Prostate gland (tissue), 2 donors: ENCODE measurements at regions not wholly inside any gene's neighbourhood (a gene's known extent, or its start where the extent isn't known, plus 50 kb on each side); places are given as distances from the start of the nearest gene placed in this dataset.

ENCODE experiments used
- DNase-seq: peaks from one replicate; pipeline ENCODE4 v3.0.0-alpha.2; 2019; ENCODE audit warnings: low spot score
- H3K27ac ChIP-seq, 2 donors: fragments of 200-600 bp; sonication (generic); 2 replicates each; pipeline ENCODE4 v1.5.1; 2017 to 2019
- H3K27me3 ChIP-seq: fragments of 200-600 bp; sonication (generic); replicated peaks from 2 replicates; pipeline ENCODE4 v1.5.1; 2019; ENCODE audit not compliant: insufficient read depth
- H3K36me3 ChIP-seq, 2 donors: fragments of 200-600 bp; sonication (generic); 1 replicate in 1 of 2; 2 replicates in 1 of 2; pipeline versions ENCODE4 v1.5.1 to v1.8.1; 2017 to 2019
- H3K4me1 ChIP-seq: fragments of 200-600 bp; sonication (generic); replicated peaks from 2 replicates; pipeline ENCODE4 v1.5.1; 2019
- H3K4me3 ChIP-seq, 2 donors: fragments of 200-600 bp; sonication (generic); 2 replicates each; pipeline ENCODE4 v1.5.1; 2017 to 2019
- H3K9me3 ChIP-seq: fragments of 200-600 bp; sonication (generic); 2 replicates; pipeline ENCODE4 v1.5.1; 2017
- POLR2A ChIP-seq: fragments of 450-650 bp; IDR thresholded peaks from one replicate; pipeline ENCODE4 v1.6.1; 2016; ENCODE audit warnings: antibody characterized with exemption, mild to moderate bottlenecking
- POLR2AphosphoS5 ChIP-seq: sonication (generic); formaldehyde crosslinking; IDR thresholded peaks from one replicate; pipeline ENCODE4 v1.6.1; 2017; ENCODE audit warnings: antibody characterized with exemption
- WGBS: methylation state at CpG from one replicate; pipeline ENCODE4 v1.1.5; 2018; 5-methylcytosine and 5-hydroxymethylcytosine counted together
- intact Hi-C: fragments of 100-400 bp; cut with DNase I; formaldehyde crosslinking; loops from one replicate; pipeline ENCODE4 v1.14.2; 2022
- TF ChIP-seq, protein P1 (sequence below), 4 experiments: fragments of 200-600 bp in 2 of 4; fragments of 450-650 bp in 2 of 4; sonication (generic) in 2 of 4; IDR thresholded peaks; 1 replicate in 3 of 4; 2 replicates in 1 of 4; pipeline ENCODE4 v1.5.1; 2016 to 2019; ENCODE audit warnings: antibody characterized with exemption in 4 of 4, mild to moderate bottlenecking in 2 of 4, moderate library complexity in 2 of 4

DNA sequence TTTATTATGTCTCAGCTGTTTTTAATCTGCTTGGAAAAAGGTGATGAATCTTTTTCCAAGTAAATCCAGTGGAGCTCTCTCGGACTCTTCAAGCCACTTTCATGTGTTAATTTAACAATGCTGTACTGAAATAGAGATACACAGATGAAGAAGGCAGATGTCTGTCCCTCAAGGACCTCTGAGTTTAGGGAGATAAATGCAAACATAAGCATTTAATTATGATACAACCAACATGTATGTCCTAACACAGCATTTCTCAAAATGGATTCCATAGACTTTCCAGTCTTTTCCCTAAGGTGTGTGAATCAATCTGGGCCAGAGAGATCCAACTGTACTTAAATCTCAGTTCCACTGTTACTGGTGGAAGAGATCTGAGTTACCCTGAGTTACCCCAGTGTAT, 262.4 kb downstream of the RND3 start:
- Histone ChIP-seq H3K9me3 (no peaks in the 10 kb centered on the region), H3K27ac (no peak overlapping the region), H3K36me3 (no peaks in the 10 kb centered on the region), H3K27me3 (no peaks in the 10 kb centered on the region), H3K4me3 (no peak overlapping the region), H3K4me1 (no peaks in the 10 kb centered on the region)
- DNase-seq = no peak
- intact Hi-C loops = no loop called here
- 97% methylated on average over 1 of the region's 1 CpG for WGBS
- TF ChIP-seq, protein P1, sequence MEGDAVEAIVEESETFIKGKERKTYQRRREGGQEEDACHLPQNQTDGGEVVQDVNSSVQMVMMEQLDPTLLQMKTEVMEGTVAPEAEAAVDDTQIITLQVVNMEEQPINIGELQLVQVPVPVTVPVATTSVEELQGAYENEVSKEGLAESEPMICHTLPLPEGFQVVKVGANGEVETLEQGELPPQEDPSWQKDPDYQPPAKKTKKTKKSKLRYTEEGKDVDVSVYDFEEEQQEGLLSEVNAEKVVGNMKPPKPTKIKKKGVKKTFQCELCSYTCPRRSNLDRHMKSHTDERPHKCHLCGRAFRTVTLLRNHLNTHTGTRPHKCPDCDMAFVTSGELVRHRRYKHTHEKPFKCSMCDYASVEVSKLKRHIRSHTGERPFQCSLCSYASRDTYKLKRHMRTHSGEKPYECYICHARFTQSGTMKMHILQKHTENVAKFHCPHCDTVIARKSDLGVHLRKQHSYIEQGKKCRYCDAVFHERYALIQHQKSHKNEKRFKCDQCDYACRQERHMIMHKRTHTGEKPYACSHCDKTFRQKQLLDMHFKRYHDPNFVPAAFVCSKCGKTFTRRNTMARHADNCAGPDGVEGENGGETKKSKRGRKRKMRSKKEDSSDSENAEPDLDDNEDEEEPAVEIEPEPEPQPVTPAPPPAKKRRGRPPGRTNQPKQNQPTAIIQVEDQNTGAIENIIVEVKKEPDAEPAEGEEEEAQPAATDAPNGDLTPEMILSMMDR (IDR thresholded peaks at IDR 0.05) = no peak
- TF ChIP-seq POLR2A (no peak), POLR2AphosphoS5 (no peak)

DNA sequence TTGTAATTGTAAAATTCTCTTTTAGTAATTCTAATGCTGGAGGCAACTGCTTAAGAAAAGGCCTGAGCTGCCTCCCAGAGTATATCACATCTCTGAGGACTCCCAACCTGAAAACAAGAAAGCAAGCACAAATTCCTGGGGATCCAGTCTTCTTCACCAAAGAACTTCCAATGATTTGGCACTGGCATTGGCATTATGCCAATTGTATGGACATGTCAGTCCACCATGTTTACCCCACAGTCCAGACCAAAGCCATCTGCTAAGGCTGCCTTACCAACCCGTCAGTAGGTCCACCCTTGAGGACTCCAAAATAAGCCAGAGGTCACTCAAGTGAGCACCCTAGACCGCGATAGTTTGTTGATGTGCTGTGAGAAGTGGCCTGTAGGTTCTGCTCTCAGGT, 263.1 kb downstream of the RND3 start:
- DNase-seq = no peak
- no peaks in the 10 kb centered on the region for H3K27me3 ChIP-seq
- no peak overlapping the region for H3K27ac ChIP-seq
- H3K36me3 ChIP-seq = no peaks in the 10 kb centered on the region
- no peak overlapping the region for H3K4me3 ChIP-seq
- H3K9me3 ChIP-seq = no peaks in the 10 kb centered on the region
- WGBS = 100% methylated on average over 3 of the region's 3 CpGs
- intact Hi-C loops = no loop called here
- H3K4me1 ChIP-seq = no peaks in the 10 kb centered on the region
- no peak for TF ChIP-seq POLR2AphosphoS5
- no peak for TF ChIP-seq POLR2A
- TF ChIP-seq, protein P1 (IDR thresholded peaks at IDR 0.05) = no peak

DNA sequence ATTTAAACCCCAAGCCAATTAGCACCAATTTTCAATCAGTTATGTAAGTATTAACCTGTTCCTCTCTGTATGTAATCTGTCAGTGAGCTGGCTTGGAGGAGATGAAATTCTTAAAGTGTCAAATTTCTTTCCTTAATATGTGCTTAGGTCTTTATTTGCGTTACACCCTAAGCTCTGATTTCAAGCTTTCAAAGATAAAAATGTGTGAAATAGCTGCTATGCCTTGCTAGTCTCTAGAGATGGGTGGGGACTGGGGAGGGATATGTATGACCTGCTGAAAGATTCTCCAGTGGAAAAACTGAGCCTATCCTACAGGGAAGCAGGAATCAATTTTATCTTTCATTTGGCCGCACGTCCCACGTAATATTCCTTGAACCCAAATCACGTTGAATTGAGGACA, 264.5 kb downstream of the RND3 start:
- Histone ChIP-seq H3K9me3 (no peaks in the 10 kb centered on the region), H3K27ac (no peak overlapping the region), H3K27me3 (no peaks in the 10 kb centered on the region), H3K36me3 (no peaks in the 10 kb centered on the region), H3K4me3 (no peak overlapping the region), H3K4me1 (no peaks in the 10 kb centered on the region)
- WGBS = 94% methylated on average over 5 of the region's 5 CpGs
- DNase-seq = no peak
- TF ChIP-seq, protein P1 (IDR thresholded peaks at IDR 0.05) = no peak
- TF ChIP-seq POLR2AphosphoS5 = no peak
- TF ChIP-seq POLR2A = no peak
- intact Hi-C loops = no loop called here

DNA sequence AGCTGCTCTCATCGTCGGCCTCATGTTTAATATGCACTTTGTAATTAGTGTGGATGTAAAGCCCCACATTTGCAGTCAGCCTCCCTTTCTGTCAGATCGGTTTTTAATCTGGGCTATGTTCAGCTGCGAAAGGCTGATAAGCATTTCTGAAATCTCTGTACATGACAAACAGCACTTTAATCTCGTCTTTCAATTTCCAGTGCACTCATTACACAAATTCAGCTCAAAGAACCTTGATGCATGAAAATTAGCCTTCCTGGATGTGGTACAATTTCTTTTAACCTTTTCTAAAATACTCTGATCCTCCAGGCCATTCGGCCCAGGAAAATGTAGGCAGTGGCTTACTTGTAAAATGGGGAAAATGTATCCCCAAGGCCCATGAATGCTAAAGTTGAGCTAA, 265.1 kb downstream of the RND3 start:
- Histone ChIP-seq H3K4me1 (no peaks in the 10 kb centered on the region), H3K27me3 (no peaks in the 10 kb centered on the region), H3K9me3 (no peaks in the 10 kb centered on the region), H3K36me3 (no peaks in the 10 kb centered on the region), H3K27ac (no peak overlapping the region), H3K4me3 (no peak overlapping the region)
- WGBS = 93% methylated on average over 6 of the region's 6 CpGs
- no peak for DNase-seq
- TF ChIP-seq POLR2A = no peak
- intact Hi-C loops = no loop called here

DNA sequence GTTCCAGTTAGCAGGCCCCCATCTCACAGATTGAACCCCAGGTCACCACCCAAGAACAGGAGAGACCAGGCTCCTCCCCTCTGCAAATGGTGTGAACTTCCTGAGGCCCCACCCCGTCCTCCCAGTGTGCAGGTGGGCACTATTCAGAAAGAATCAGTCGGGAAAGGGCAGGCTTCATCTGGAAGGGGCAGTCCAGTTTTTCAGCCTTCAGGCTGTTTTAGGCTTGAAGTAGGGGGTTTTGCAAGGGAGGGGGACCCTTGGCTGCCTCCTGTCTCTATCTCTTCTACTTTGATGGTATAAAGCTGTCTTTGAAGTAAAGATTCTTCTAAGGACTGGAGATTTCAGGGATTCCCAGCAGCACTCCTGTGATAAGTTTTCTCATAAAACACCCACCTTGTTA, 267.6 kb downstream of the RND3 start:
- no peak overlapping the region for H3K4me3 ChIP-seq
- no peaks in the 10 kb centered on the region for H3K27me3 ChIP-seq
- no peak overlapping the region for H3K27ac ChIP-seq
- H3K36me3 ChIP-seq = no peaks in the 10 kb centered on the region
- WGBS = 58% methylated on average over 2 of the region's 2 CpGs
- intact Hi-C loops = no loop called here
- DNase-seq = no peak
- H3K9me3 ChIP-seq = no peaks in the 10 kb centered on the region
- no peaks in the 10 kb centered on the region for H3K4me1 ChIP-seq
- TF ChIP-seq POLR2AphosphoS5 (no peak), POLR2A (no peak)
- TF ChIP-seq, protein P1 (IDR thresholded peaks at IDR 0.05) = no peak
